NT2/D1 (cell line): ENCODE measurements at regions not wholly inside any gene's neighbourhood (a gene's known extent, or its start where the extent isn't known, plus 50 kb on each side); places are given as distances from the start of the nearest gene placed in this dataset.

Experiments
- DNase-seq: peaks from one replicate; pipeline ENCODE4 v3.0.0-alpha.2; 2011; ENCODE audit warnings: low read depth, low spot score
- H3K27me3 ChIP-seq: 2 replicates; pipeline ENCODE4 v1.6.0; 2011; ENCODE audit warnings: mild to moderate bottlenecking; ENCODE audit not compliant: insufficient read length, insufficient read depth
- H3K36me3 ChIP-seq: 2 replicates; pipeline ENCODE4 v1.6.1; 2011; ENCODE audit warnings: mild to moderate bottlenecking, low read length, mixed read lengths; ENCODE audit not compliant: insufficient read depth, insufficient read length
- H3K4me1 ChIP-seq: 2 replicates; pipeline ENCODE4 v1.5.1; 2011; ENCODE audit not compliant: insufficient read depth, insufficient read length
- H3K4me3 ChIP-seq: 2 replicates; pipeline ENCODE4 v1.5.1; 2011; ENCODE audit warnings: low read depth; ENCODE audit not compliant: insufficient read length
- H3K9ac ChIP-seq: 2 replicates; pipeline ENCODE4 v1.6.0; 2011; ENCODE audit warnings: low read depth; ENCODE audit not compliant: insufficient read length
- H3K9me3 ChIP-seq: 2 replicates; pipeline ENCODE4 v1.5.1; 2011; ENCODE audit warnings: mild to moderate bottlenecking, low read length; ENCODE audit not compliant: insufficient read depth
- SUZ12 ChIP-seq: IDR thresholded peaks from 2 replicates; pipeline ENCODE4 v1.6.1; 2011; ENCODE audit not compliant: insufficient read length, insufficient read depth; ENCODE audit errors: extremely low read depth
- YY1 ChIP-seq: IDR thresholded peaks from 2 replicates; pipeline ENCODE4 v1.6.1; 2011; ENCODE audit not compliant: insufficient read length, insufficient read depth
- ZNF274 ChIP-seq: IDR thresholded peaks from 2 replicates; pipeline ENCODE4 v1.6.1; 2011; ENCODE audit warnings: mild to moderate bottlenecking, low read depth, low read length

DNA sequence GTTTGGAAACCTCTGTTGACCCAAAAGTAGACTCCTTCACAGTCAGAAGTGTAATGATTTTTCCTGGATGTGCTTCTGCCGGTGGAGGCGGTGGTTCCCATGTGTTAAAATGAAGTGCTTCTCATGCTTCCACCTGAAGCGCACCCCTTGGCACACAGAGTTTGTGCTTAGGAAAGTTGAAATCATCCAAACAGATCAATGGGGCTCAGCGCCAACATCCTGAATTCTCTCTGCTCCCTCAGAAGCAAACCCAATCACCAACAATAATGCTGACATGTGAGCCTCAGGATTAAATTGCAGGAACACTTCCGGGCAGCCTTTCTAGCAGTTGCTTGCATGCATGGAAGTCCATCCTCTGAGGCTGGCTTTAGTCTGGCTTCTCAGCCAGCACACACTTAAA, 71.0 kb downstream of the MED10 start:
- Histone ChIP-seq H3K9me3 (no peaks in the 10 kb centered on the region; the same call in 1 of the 2 replicates), H3K27me3 (peaks cover 72% of the 10 kb centered on the region), H3K4me1 (no peaks in the 10 kb centered on the region), H3K9ac (no peak overlapping the region), H3K36me3 (no peaks in the 10 kb centered on the region), H3K4me3 (no peak overlapping the region)
- TF ChIP-seq ZNF274 (no peak), YY1 (no peak), SUZ12 (no peak)
- DNase-seq: no peak

DNA sequence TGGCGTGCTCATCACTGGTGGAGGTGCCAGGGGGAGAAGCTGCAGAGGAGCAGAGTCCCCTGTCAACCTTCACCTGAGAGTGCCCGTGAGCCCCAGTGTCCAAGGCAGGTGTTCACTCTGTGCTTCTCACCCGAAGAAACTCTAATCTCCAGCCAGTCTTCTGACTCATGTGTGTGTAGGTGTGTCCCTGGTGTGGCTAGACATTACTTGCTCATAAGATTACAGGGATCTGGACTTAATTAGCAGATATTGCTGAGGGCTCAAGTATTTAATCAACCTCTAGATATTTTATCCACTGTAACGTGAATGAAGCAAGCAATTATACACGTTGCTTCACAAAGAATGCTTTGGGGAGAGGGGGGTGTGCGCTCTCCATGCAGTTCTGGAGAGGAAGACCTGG, 72.5 kb downstream of the MED10 start:
- no peak overlapping the region for H3K4me3 ChIP-seq
- DNase-seq: no peak
- H3K27me3 ChIP-seq: peaks cover 78% of the 10 kb centered on the region
- H3K9ac ChIP-seq: no peak overlapping the region
- H3K4me1 ChIP-seq: no peaks in the 10 kb centered on the region
- H3K36me3 ChIP-seq: no peaks in the 10 kb centered on the region
- no peaks in the 10 kb centered on the region; the same call in 1 of the 2 replicates for H3K9me3 ChIP-seq
- TF ChIP-seq YY1 (no peak), ZNF274 (no peak), SUZ12 (no peak)

DNA sequence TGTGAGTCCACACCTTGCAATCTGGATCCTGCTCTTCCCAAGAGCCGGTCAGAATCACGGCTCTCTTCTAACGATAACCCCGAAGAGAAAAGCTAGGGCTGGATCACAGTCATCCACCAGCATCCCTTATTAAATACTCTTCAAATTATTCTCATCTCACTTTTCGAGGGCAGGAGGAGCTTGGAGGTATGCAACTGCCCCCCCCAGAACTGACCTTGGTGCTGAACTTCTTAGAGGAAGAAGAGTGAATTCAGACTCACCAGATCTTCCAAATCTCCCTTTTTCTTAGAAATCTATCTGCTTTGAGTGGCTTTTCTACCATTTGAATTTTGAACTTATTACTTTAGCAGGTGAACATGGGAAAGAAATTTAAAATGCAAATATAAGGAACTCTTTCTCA, 75.7 kb downstream of the MED10 start:
- Histone ChIP-seq H3K27me3 (peaks cover 57% of the 10 kb centered on the region), H3K36me3 (no peaks in the 10 kb centered on the region), H3K4me1 (no peaks in the 10 kb centered on the region), H3K4me3 (no peak overlapping the region), H3K9ac (no peak overlapping the region), H3K9me3 (no peaks in the 10 kb centered on the region; the same call in 1 of the 2 replicates)
- peak; percentile 5 for DNase-seq
- TF ChIP-seq SUZ12 (no peak), YY1 (no peak), ZNF274 (no peak)

DNA sequence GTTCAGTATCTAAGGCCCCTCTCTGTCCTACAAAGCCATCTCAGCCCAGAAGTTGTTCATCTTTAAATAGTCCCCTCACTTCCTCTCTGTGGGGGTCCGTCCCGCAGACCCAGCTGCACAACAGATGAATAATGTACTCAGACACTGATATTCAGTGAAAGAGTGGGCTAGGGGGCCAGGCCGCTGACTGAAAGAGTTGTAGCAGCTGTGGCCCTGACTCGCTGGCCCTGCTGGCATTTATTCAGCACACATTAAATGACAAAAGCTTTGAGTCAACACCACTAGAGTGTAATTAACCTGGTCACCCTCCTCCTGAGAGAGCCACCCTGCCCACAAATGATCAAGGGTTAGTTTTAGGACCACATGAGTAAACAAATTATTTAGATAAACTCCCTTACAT, 76.3 kb downstream of the MED10 start:
- H3K9ac ChIP-seq: no peak overlapping the region
- TF ChIP-seq SUZ12 (no peak), YY1 (no peak), ZNF274 (no peak)
- DNase-seq: peak; percentile 23
- H3K4me3 ChIP-seq: no peak overlapping the region
- H3K9me3 ChIP-seq: no peaks in the 10 kb centered on the region; the same call in 1 of the 2 replicates
- H3K4me1 ChIP-seq: no peaks in the 10 kb centered on the region
- H3K36me3 ChIP-seq: no peaks in the 10 kb centered on the region
- H3K27me3 ChIP-seq: peaks cover 50% of the 10 kb centered on the region

DNA sequence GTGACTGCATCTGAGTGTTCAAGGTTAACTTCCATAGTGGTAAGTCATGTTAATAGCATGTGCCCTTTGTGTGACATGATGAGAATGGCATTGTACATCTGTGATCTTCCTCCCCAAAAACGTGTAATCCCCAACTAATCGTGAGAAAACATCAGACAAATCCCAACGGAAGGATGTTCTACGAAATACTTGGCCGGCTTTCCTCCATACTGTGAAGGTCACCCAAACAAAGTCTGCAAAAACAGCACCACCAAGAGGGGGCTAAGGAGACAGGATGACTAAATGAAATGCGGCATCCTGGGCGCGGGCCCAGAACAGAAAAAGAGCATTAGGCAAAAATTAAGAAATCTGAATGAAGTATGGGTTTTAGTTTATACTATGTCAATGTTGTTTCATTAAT, 81.8 kb downstream of the MED10 start:
- H3K4me1 ChIP-seq: no peaks in the 10 kb centered on the region
- no peaks in the 10 kb centered on the region for H3K36me3 ChIP-seq
- H3K27me3 ChIP-seq: peaks cover 11% of the 10 kb centered on the region
- no peak overlapping the region for H3K4me3 ChIP-seq
- H3K9me3 ChIP-seq: no peaks in the 10 kb centered on the region
- TF ChIP-seq ZNF274: no peak
- TF ChIP-seq SUZ12: no peak
- TF ChIP-seq YY1: no peak
- no peak overlapping the region for H3K9ac ChIP-seq
- no peak for DNase-seq

DNA sequence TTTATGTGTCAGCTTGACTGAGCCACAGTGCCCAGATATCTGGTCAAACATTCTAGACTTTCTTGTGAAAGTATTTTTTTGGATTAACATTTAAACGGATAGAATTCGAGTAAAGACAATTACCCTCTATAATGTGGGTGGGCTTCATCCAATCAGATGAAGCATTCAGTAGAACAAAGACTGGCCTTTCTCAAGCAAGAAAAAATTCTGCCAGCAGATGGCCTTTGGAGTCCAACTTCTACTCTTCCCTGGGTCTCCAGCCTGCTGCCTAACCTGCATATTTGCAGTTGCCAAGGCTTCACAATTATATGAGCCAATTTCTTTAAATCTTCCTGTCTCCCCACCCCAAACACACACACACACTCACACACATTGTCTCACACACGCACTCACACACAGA, 86.4 kb downstream of the MED10 start:
- H3K4me3 ChIP-seq: no peak overlapping the region
- no peaks in the 10 kb centered on the region for H3K9me3 ChIP-seq
- TF ChIP-seq ZNF274 (no peak), SUZ12 (no peak), YY1 (no peak)
- H3K9ac ChIP-seq: no peak overlapping the region
- no peaks in the 10 kb centered on the region for H3K36me3 ChIP-seq
- DNase-seq: peak; percentile 11
- no peaks in the 10 kb centered on the region for H3K27me3 ChIP-seq
- no peaks in the 10 kb centered on the region for H3K4me1 ChIP-seq

DNA sequence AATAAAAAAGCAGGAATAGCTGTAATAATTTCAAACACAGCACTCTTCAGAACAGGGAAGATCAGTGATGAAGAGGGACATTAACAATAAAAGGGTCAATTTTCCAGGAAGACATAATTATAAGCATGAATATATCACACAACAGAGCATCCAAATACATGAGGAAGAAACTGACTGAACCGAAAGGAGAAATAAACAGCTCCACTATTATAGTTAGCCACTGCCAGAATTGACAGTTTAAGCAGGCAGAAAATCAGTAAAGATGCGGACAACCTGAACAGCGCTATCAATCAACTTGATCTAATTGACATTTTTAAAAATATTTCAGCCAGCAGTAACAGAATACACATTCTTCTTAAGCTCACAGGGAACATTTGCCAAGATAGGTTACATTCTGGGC, 89.1 kb downstream of the MED10 start:
- H3K27me3 ChIP-seq: no peaks in the 10 kb centered on the region
- no peaks in the 10 kb centered on the region for H3K9me3 ChIP-seq
- H3K4me1 ChIP-seq: no peaks in the 10 kb centered on the region
- DNase-seq: no peak
- H3K36me3 ChIP-seq: no peaks in the 10 kb centered on the region
- no peak for TF ChIP-seq ZNF274
- no peak for TF ChIP-seq SUZ12
- TF ChIP-seq YY1: no peak
- no peak overlapping the region for H3K9ac ChIP-seq
- H3K4me3 ChIP-seq: no peak overlapping the region

DNA sequence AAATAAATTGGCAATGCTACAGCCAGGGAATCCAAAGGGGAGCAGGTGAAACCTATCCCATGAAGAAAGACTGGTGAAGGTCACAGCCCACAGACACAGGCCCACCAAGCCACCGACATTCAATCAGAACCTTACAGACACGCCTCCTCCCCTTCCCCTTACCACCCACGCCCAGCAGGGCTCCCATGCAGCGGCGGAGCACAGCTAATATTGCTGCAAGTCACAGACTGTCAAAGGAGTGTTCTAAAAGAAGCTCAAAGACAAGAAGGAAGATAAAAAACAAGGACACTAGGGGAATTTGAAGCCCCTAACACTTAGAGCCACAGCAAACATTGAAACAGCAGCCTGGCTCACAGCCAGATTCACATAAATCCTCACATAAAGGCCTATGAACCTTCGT, 91.2 kb downstream of the MED10 start:
- no peaks in the 10 kb centered on the region for H3K27me3 ChIP-seq
- H3K36me3 ChIP-seq: no peaks in the 10 kb centered on the region
- no peaks in the 10 kb centered on the region for H3K4me1 ChIP-seq
- H3K9me3 ChIP-seq: no peaks in the 10 kb centered on the region
- DNase-seq: no peak
- H3K9ac ChIP-seq: no peak overlapping the region
- TF ChIP-seq ZNF274 (no peak), YY1 (no peak)
- H3K4me3 ChIP-seq: no peak overlapping the region
